HT1080 (cell line): ENCODE measurements at regions not wholly inside any gene's neighbourhood (a gene's known extent, or its start where the extent isn't known, plus 50 kb on each side); places are given as distances from the start of the nearest gene placed in this dataset.
A peak's percentile ranks its signal among the peaks of the same experiment; 100 is the strongest.

Experiments used
- DNase-seq: peaks from one replicate; pipeline ENCODE4 v3.0.0-alpha.2; 2015; ENCODE audit warnings: low read depth

DNA sequence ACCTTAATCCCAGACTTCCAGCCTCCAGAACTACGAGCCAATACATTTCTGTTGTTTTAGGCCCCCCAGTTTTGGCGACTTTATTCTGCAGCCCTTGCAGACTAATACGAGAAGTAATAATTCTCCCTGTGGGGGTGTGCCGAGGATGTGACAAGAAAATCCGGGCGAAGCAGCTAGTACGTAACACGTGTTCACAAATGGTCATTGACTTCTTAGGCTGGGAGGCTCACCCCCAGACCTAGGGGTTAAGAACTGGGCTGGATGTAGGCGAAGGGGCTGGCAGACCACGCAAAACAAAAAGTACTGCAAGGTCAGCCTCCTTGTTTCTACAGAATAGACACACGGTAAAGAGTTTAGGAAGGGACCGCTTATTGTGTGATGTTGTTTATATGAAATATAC is 69.8 kb upstream of the ESRRB start:
- no peak for DNase-seq

DNA sequence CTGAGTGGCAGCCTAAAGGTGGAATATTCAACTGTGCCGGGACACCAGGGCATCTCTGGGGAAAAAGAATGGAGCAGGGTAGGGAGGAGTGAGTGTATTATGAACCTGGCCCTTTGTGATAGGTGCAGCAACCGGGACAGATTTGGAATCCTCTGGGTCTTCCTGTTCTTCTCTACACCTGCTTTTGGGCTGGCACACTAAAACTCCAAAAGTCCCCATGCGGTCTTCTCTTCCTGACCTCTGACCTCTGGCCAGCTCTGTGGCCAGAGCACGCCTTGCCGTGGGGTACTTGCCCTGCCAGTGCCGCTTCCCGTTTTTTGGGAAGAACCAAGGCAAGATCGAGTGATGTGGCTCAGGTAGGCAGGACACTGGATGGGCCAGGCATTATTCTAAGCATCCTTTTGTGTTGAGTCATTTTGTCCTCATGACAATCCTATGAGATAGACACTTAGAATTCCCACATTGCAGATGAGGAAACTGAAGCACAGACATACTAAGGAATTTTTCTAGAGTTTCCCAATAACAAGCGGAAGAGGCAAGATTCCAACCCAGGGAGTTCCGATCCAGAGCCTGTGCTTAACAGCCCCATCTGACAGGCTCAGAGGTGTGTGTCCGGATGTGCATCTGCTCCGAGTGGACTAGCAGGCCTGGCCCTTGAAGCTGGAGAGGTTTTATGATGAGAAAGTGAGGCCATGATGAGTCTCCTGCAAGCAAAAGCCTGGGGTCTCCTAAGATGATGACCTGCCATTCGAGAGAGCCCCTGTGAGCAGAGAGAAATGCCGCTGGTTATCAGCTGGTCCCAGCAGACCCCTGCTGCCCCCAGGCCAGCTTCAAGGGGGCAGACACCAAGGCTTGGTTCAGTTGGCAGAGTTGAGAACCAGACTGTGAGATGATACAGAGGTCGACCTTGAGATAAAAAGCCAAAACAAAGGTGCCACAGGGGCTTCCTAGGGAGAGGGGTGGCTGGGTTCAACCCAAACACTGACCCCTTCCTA is 67.9 kb upstream of the ESRRB start:
- peak; percentile 70 for DNase-seq

DNA sequence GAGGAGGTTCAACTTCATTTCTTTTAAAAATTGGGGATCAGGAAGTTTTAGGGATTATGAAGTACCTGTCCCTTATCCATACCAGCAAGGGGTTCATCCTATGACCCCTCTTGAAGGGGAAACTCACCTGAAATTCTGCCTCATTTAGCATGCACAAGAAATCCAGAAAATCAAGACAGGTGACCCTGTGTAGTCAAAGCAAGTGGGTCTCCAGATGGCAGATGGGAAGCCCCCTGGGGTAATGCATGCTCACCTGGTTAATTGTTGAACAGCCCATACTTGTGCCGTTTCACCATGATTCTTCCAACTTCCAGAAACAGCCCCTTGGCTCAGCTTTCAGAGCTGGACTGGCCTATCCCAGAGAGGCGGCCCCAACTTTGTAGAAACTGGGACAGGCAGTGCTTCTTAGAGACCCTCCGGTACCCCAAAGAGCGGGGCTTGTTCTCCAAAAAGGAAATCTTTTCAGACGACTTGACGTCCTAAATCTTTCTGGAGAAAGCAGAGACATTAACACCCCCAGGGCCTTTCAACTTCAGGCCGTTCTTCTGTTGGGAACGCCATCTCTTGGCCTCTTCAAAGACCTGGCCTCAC is 66.3 kb upstream of the ESRRB start:
- DNase-seq = no peak

DNA sequence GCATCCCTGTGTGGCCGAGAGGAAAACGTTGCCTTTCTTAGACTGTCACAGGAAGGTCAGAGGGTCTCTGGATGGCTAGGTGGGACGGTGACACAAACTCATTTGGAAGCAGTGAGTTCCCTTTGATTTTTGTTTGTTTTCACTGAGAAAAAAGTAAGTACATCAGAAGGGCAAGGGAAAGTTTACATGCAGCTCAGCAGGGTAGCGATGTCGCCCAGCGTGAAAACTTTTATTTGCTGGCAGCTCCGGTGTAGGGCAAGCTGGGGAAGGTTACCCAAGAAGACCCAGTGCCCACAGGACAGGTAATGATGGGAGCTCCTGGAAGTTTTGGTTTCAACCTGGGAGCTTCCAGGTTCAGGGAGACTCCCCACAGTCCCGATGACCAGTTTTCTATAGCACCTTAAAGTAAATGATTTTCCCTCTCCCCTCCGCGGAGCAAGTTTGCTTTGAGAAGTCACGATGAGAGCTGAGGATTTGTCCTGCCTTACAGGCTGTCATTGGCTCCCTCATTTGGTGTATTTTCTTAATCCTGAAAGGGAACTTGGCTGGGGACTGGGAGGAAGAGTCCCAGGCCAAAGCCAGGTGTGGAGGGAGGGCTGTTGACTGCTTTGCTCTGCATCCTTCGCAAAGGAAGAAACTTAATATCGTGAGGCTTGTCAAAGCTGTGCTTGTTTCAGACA is 64.7 kb upstream of the ESRRB start:
- no peak for DNase-seq

DNA sequence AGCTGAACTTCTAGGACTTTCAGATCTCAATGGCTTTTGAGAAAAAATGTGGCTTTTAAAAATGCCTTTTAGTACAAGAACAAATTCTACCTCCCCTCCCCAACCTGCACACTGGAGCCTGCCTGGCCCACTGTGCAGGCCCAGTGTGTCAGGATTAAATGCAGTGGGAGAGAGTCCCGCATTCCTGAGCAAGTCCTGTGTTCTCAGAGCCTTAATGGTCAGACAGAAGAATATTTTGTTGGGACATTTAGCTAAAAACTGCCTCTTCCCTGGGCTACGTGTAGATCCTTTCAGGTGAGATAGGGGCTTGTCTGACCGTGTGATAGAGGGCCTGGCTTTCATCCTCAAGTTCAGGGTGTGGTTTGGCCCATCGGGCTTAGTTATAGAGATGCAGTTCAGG is 63.1 kb upstream of the ESRRB start:
- no peak for DNase-seq

DNA sequence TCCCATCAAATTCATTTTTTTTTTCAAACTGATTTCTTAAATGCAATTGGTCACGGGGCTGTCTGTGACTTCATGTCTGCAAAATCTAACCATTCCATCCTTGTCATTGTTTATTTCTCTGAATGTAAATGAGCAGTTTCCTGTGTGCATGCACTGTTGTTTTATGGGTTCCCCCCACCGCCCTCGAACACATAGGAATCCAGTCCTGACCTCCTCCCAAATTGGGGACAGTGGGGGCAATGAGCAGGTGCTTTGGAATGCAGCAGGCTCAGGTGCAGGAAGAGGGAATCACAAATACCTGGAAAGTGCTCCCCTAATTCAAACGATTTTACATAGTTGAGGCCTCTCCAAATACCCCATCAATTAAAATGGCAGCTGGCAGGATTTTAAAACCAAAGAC is 62.6 kb upstream of the ESRRB start:
- DNase-seq = no peak

DNA sequence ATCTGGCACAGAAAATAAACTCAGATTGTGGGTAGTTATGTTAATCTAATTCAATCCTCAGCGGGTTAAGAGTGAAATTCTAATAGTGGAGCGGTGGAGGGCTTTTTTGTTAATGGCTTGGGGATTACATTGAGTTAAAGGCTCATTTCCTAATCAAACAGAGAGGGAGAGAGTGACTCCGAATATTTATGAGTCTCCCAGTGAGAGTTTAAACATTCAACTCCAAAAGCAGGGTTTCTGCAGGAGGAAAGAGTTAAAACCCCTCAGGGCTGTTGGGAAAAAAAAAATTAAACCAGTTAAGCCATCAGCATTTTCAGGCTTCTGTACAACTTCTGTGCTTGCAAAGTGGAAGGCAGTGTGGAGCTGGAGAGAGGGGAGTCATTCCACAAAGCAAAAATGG is 62.1 kb upstream of the ESRRB start:
- no peak for DNase-seq

DNA sequence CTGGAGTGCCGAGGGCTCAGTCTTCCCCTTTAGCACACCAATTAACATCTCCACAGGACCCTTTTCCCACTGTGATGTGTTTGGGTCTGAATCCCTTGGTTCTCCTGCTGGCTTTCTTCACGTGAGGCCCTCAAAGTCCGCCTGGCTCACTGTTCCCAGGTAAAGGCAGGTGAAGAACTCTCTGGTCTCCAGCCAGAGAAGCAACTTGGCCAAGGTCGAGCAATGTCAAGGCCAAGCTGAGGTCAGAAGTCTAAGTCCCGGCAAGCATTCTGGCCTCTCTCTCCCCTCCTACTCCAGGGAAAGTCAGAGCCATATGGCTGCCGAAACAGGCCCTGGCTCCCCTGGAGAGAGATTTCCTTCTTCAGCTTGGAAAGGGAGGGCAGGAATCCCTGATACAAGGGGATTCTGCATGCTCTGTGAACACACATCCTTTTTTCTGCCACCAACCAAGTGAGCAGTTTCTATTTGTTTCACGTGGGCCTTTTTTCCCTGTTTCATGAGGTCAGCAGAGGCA is 61.4 kb upstream of the ESRRB start:
- DNase-seq = no peak

DNA sequence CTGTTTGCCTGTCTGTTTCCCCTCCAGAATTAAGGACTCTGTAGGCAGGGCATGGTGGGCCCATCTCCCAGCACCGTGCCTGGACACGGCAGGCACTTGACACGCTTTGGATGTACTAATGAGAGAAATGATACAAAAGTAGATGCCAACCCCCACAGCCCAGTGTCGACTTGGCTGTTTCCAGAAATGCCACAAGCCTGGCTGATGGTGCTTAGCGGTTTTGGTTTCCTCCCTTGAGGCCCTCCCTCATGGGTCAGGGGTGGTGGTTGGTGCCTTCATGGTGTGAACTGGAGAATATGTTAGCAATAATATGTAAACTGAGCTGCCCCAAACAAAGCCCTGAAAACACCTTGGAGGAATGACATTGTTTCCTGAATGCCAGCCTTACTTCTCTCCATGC is 55.5 kb upstream of the ESRRB start:
- DNase-seq = no peak

DNA sequence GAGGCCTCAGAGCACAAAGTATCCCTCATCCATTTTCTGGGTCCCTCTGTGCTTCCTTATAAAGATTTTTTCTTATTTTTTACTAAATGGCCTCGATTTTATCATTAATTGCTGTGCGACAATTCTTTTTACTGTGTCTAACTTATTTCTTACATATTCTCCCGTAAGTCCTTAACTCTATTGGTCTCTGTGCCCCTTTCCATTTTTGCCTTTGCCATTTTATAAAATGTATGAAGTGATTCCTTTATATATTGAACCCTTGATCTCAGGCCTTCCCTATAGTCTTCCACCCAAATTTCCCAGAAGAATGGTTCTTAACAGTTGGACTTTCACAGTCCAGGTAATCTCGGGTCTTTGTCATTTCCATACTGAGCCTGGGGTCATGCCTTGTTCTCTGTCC is 55.0 kb upstream of the ESRRB start:
- DNase-seq = no peak

DNA sequence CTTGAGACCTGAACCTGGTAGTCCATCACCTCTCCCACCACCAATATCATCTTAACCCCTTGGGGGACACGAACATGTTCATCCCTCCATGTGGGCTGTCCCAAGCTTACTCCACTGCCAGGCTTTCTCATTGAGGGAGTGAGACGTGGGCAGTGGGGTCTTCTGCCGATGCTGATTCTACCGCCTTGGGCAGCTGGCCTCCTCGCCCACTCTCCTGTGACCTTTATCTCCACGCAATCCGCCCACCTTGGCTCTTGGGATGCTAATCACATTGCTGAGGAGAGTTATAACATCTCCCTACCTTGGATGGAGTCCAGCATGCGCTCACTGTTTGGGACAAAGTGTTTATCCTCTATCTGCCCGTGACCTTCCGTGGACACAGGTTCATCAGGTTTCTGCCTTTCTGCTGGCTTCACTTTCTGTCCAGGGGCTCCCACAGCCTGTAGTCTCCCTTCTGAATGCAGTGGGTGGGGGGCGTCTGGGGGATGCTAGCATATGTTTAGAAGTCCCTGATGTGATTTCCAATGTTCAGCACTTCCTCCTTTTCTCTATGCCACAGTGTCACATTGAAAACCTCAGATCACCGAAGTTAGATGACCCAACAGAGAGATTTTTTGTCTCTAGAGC is 53.2 kb upstream of the ESRRB start:
- DNase-seq = no peak

DNA sequence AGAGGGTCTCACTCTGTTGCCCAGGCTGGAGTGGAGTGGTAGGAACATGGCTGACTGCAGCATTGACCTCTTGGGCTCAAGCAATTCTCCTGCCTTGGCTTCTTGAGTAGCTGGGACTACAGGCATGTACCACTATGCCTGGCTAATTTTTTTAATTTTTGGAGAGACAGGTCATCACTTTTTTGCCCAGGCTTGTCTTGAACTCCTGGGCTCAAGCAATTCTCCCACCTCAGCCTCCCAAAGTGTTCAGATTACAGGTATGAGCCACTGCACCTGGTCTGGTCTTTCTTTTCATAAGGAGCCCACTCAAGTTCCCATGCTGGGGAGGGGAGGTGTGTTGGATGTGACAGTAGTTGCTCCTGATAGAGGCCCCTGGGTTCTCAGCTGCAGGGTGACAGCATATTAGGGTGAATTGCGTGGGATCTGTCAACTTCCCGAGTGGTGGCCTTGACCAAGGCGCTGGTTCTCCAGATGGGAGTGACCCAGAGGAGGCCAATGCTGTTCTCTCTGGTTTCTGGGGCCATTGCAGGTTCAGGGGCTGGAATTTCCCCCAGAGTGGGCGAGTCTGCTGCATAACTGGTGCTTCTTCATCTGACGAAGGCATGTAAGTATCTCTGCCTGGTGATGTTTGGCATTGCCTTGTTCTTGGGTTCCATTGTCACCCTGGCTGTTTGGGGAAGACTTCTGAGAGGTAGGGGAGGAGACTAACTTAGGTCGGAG is 52.4 kb upstream of the ESRRB start:
- DNase-seq = no peak

DNA sequence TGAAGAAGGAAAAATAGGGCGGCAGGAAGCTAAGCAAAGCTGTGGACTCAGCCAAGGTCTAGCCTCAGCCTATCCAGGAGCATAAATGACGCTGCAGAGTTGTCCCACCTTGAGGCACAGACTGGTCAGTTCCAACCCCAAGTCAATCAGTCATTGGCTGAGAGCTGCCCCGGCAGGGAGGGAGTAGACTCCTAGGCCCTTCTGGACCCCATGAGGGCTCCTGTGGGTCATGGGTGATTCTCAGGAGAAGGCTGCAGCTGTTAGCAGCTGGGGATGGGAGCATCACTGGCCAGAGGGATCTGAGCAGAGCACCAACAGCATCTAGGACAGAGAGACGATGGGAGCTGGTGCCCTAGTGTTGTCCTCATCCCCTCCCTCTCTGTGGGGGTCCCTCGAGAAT is 51.8 kb upstream of the ESRRB start:
- no peak for DNase-seq
